ENCODE measurements at regions not wholly inside any gene's neighbourhood (a gene's known extent, or its start where the extent isn't known, plus 50 kb on each side); places are given as distances from the start of the nearest gene placed in this dataset.

DNA sequence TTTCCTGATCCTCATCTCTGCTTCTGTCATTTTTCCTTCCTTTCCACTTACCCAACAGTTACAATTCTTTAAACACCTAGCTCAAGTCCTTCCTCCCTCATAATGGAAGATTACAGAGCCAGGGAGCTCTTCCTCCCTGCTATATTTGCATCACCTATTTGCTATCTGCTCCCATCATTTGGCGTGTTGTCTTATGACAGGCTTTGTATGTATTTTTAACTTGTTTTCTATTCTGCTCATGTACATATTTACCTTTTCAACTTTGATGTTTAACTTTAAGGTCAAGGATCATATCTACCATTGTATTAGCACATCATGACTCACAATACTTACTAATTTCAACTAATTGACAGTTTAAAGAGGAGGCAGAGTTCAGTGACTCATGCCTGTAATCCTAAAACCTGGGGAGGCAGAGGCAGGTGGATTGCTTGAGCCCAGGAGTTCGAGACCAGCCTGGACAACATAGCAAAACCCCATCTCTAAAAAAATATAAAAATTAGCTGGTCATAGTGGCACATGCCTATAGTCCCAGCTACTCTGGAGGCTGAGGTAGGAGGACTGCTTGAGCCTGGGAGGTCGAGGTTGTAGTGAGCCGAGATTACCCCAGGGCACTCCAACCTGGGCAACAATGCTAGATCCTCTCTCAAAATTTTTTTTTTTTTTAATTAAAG is 92.5 kb upstream of the FOXN2 start:
- peak; percentile 13 for TF ChIP-seq POLR2AphosphoS5 (IDR thresholded peaks at IDR 0.05)
- TF ChIP-seq, protein P1, sequence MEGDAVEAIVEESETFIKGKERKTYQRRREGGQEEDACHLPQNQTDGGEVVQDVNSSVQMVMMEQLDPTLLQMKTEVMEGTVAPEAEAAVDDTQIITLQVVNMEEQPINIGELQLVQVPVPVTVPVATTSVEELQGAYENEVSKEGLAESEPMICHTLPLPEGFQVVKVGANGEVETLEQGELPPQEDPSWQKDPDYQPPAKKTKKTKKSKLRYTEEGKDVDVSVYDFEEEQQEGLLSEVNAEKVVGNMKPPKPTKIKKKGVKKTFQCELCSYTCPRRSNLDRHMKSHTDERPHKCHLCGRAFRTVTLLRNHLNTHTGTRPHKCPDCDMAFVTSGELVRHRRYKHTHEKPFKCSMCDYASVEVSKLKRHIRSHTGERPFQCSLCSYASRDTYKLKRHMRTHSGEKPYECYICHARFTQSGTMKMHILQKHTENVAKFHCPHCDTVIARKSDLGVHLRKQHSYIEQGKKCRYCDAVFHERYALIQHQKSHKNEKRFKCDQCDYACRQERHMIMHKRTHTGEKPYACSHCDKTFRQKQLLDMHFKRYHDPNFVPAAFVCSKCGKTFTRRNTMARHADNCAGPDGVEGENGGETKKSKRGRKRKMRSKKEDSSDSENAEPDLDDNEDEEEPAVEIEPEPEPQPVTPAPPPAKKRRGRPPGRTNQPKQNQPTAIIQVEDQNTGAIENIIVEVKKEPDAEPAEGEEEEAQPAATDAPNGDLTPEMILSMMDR (IDR thresholded peaks at IDR 0.05) = no peak
- no peaks in the 10 kb centered on the region for H3K36me3 ChIP-seq
- H3K27ac ChIP-seq = no peak overlapping the region
- no peaks in the 10 kb centered on the region for H3K27me3 ChIP-seq (replicated peaks; ENCODE audit: insufficient read depth)
- no peaks in the 10 kb centered on the region for H3K9me3 ChIP-seq
- no peak for DNase-seq (ENCODE audit: low spot score)
- H3K4me3 ChIP-seq = no peak overlapping the region
- no peaks in the 10 kb centered on the region for H3K4me1 ChIP-seq (replicated peaks)
- 66% methylated on average over 4 of the region's 4 CpGs for WGBS
- intact Hi-C loops (cut with DNase I) = no loop called here

DNA sequence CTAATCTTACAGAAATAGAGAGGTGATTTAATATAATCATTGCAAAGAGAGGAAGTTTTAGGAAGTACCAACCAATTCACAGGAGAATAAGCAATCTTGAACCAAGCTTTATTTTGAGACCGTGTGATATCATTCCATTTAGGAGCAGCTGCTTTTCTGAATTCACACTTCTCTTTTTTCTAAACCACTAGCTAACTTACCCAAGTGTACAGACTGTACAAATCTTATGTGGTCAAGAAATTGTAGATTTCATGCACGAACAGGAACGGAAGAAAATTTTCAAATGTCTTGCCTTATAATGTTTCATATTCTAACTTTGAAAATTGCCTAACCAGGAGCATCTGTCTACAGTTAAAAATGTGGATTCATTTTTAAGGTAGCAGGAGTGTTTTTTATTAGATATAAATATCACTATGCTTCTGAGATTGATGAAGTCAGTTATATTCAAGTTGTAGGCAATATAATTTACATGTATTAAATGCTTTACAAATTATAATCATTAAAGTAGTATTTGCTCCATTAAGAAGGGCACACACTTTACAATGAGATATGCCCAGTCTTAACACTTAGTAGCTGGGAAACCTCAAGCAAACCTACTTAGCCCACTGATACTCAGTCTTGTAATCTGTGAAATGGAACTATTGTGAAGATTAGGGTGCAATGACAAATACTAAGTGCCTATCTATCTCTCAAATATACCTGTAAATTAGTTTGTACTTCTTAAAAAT is 86.7 kb upstream of the FOXN2 start:
- H3K36me3 ChIP-seq = no peaks in the 10 kb centered on the region
- H3K9me3 ChIP-seq = no peaks in the 10 kb centered on the region
- intact Hi-C loops (cut with DNase I) = no loop called here
- H3K4me3 ChIP-seq = no peak overlapping the region
- no peak for TF ChIP-seq POLR2A (IDR thresholded peaks at IDR 0.05)
- H3K4me1 ChIP-seq (replicated peaks) = no peaks in the 10 kb centered on the region
- no peak overlapping the region for H3K27ac ChIP-seq
- no peak for DNase-seq (ENCODE audit: low spot score)
- 56% methylated on average over 3 of the region's 3 CpGs for WGBS
- no peaks in the 10 kb centered on the region for H3K27me3 ChIP-seq (replicated peaks; ENCODE audit: insufficient read depth)

DNA sequence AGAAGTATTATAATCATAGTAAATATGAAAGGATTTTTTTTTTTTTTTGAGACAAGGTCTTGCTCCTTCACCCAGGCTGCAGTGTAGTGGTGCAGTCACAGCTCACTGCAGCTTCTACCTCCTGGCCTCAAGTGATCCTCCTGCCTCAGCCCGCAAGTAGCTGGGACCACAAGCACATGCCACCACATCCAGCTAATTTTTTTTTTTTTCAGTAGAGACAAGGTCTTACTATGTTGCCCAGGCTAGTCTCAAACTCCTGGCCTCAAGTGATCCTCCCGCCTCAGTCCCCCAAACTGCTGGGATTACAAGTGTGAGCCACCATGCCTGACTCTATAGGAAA is 86.2 kb upstream of the FOXN2 start:
- intact Hi-C loops (cut with DNase I) = no loop called here
- WGBS = 92% methylated on average over 2 of the region's 2 CpGs
- no peak for DNase-seq (ENCODE audit: low spot score)

DNA sequence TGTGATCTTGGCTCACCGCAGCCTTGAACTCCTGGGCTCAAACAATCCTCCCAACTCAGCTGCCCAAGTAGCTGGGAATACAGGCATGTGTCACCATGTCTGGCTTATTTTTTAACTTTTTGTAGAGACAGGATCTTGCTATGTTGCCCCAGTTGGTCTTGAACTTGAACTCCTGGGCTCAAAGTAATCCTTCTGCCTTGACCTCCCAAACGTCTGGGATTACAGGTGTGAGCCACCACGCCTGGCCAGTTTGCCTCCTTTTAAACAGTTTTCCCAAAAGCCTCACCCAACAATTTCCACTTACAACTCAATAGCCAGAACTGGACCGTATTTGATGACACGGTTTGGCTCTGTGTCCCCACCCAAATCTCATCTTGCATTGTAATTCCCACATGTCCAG is 85.4 kb upstream of the FOXN2 start:
- 93% methylated on average over 5 of the region's 5 CpGs for WGBS
- H3K36me3 ChIP-seq = no peaks in the 10 kb centered on the region
- no peak overlapping the region for H3K27ac ChIP-seq
- TF ChIP-seq POLR2AphosphoS5 (IDR thresholded peaks at IDR 0.05) (no peak), POLR2A (IDR thresholded peaks at IDR 0.05) (no peak)
- TF ChIP-seq, protein P1 (IDR thresholded peaks at IDR 0.05) = no peak
- H3K9me3 ChIP-seq = no peaks in the 10 kb centered on the region
- DNase-seq (ENCODE audit: low spot score) = no peak
- H3K4me1 ChIP-seq (replicated peaks) = no peaks in the 10 kb centered on the region
- intact Hi-C loops (cut with DNase I) = no loop called here
- no peaks in the 10 kb centered on the region for H3K27me3 ChIP-seq (replicated peaks; ENCODE audit: insufficient read depth)
- H3K4me3 ChIP-seq = no peak overlapping the region

More for the DNA sequence above, 86.2 kb upstream of the FOXN2 start:
- Histone ChIP-seq H3K9me3 (no peaks in the 10 kb centered on the region), H3K27ac (no peak overlapping the region), H3K4me3 (no peak overlapping the region), H3K36me3 (no peaks in the 10 kb centered on the region), H3K27me3 (replicated peaks; ENCODE audit: insufficient read depth) (no peaks in the 10 kb centered on the region), H3K4me1 (replicated peaks) (no peaks in the 10 kb centered on the region)
- TF ChIP-seq POLR2AphosphoS5 (IDR thresholded peaks at IDR 0.05) (no peak), POLR2A (IDR thresholded peaks at IDR 0.05) (no peak)
- TF ChIP-seq, protein P1 (IDR thresholded peaks at IDR 0.05) = no peak

DNA sequence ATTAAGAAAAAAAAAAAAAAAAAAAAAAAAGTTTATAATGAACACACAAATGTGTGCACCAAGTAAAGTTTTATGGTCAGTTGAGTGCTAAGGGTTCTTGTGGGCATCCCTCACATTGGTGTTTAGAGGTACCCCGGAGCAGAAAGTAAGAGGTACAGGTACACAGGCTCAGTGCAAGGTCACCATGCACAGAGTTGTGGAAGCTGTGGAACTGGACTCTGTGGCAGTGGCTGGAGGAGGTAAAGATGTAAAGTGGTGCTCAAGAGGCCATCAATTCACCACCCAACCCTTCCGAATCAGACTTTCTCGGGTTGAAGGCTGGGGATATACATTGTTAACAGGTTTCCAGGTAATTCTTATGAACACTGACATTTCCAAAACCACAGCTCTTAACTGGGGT is 83.6 kb upstream of the FOXN2 start:
- Histone ChIP-seq H3K27me3 (replicated peaks; ENCODE audit: insufficient read depth) (no peaks in the 10 kb centered on the region), H3K27ac (no peak overlapping the region), H3K4me1 (replicated peaks) (no peaks in the 10 kb centered on the region), H3K4me3 (no peak overlapping the region), H3K9me3 (no peaks in the 10 kb centered on the region), H3K36me3 (no peaks in the 10 kb centered on the region)
- TF ChIP-seq POLR2AphosphoS5 (IDR thresholded peaks at IDR 0.05) = no peak
- TF ChIP-seq, protein P1 (IDR thresholded peaks at IDR 0.05) = no peak
- TF ChIP-seq POLR2A (IDR thresholded peaks at IDR 0.05) = no peak
- no peak for DNase-seq (ENCODE audit: low spot score)
- WGBS = 94% methylated on average over 3 of the region's 3 CpGs
- intact Hi-C loops (cut with DNase I) = no loop called here

All from prostate gland (tissue), 2 donors.